Activated naive CD4-positive, alpha-beta T cell treated with anti-CD3 and anti-CD28 coated beads, Interleukin-2, amount 10 ng/mL, durations not matched to agents 7 days and 5 days (primary cell): ENCODE measurements at regions not wholly inside any gene's neighbourhood (a gene's known extent, or its start where the extent isn't known, plus 50 kb on each side); places are given as distances from the start of the nearest gene placed in this dataset.
"Not testable (repeated sequence)": the region's sequence is repeated elsewhere in the genome, so short reads cannot be mapped to it uniquely, and the experiment has no call there.

ENCODE experiments used
- CTCF ChIA-PET: fragments of 350-600 bp; sonication (Branson Sonifier 250); formaldehyde crosslinking; loops from one replicate; lab custom pipeline; 2021; ENCODE audit warnings: antibody characterized with exemption; lab: Charles Lee
- DNase-seq: peaks from one replicate; pipeline ENCODE4 v3.0.0-alpha.2; 2020
- H3K27ac Mint-ChIP-seq: one replicate; pipeline ENCODE4 v1.8.0; 2021; ENCODE audit warnings: mild to moderate bottlenecking, moderate library complexity, mixed read lengths
- H3K27me3 Mint-ChIP-seq: one replicate; pipeline ENCODE4 v1.8.0; 2021; ENCODE audit warnings: mild to moderate bottlenecking, mixed read lengths
- H3K36me3 Mint-ChIP-seq: one replicate; pipeline ENCODE4 v1.8.0; 2021; ENCODE audit warnings: mixed read lengths
- H3K4me1 Mint-ChIP-seq: one replicate; pipeline ENCODE4 v1.8.0; 2021; ENCODE audit warnings: mixed read lengths
- H3K4me3 Mint-ChIP-seq: one replicate; pipeline ENCODE4 v1.8.0; 2021; ENCODE audit warnings: mild to moderate bottlenecking, moderate library complexity, mixed read lengths
- H3K9me3 Mint-ChIP-seq: one replicate; pipeline ENCODE4 v1.8.0; 2021; ENCODE audit warnings: mixed read lengths

- Mint-ChIP-seq H3K9me3 (no peaks in the 10 kb centered on the region), H3K36me3 (no peaks in the 10 kb centered on the region), H3K27ac (no peak overlapping the region), H3K4me1 (no peaks in the 10 kb centered on the region), H3K27me3 (peaks cover 22% of the 10 kb centered on the region), H3K4me3 (no peak overlapping the region)
- no peak for DNase-seq
- CTCF ChIA-PET: no interaction called here
Observed at GRCh38 chrX:37904833-37905232, 57.5 kb upstream of the DYNLT3 start.

DNA sequence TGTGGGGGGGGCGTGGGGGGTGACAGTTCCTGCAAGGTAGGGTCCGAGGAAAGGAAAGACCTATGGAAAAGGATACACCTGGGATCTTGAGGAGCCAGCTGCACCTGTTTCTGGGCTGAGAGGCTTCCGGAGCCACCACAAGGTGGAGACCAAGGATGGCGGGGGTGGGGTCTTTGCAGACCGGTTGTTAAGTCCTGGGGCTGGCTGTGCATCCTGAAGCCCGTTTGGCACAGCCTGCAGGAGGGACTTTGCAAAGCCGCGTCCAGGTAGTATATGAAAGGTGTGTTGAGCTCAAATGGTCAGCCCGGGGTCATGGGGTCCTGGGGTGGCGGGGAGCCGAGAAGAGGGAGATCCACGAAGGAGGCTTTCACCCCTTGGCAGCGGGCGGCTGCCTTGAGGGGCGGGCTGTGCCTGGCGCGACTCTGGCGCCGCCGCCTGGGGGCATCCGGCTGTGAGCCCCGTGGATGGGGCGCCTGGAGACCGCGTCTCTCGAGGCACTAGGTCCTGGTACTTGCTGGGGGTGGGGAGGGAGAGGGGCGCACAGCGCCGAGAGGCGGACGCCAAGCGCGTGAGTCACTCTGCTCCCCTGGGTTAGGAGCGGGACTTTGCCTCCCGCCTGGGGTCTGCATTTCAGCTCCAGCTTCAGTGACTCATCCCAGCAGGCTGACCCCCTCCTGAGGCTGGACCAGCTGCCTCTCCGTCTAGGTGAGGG, 58.2 kb upstream of the DYNLT3 start:
- Mint-ChIP-seq H3K4me3 (no peak overlapping the region), H3K27ac (no peak overlapping the region), H3K9me3 (no peaks in the 10 kb centered on the region), H3K27me3 (peaks cover 22% of the 10 kb centered on the region), H3K36me3 (no peaks in the 10 kb centered on the region), H3K4me1 (no peaks in the 10 kb centered on the region)
- peak; percentile 21 for DNase-seq
- CTCF ChIA-PET: no interaction called here

GRCh38 chrX:37906357-37906756, 59.0 kb upstream of the DYNLT3 start:
- H3K36me3 Mint-ChIP-seq: no peaks in the 10 kb centered on the region
- H3K27ac Mint-ChIP-seq: no peak overlapping the region
- H3K27me3 Mint-ChIP-seq: peaks cover 22% of the 10 kb centered on the region
- no peaks in the 10 kb centered on the region for H3K4me1 Mint-ChIP-seq
- CTCF ChIA-PET: no interaction called here
- DNase-seq: no peak
- H3K4me3 Mint-ChIP-seq: no peak overlapping the region
- H3K9me3 Mint-ChIP-seq: no peaks in the 10 kb centered on the region

- H3K36me3 Mint-ChIP-seq: no peaks in the 10 kb centered on the region
- no peaks in the 10 kb centered on the region for H3K9me3 Mint-ChIP-seq
- H3K4me3 Mint-ChIP-seq: no peak overlapping the region
- CTCF ChIA-PET: no interaction called here
- H3K27ac Mint-ChIP-seq: no peak overlapping the region
- H3K27me3 Mint-ChIP-seq: peaks cover 14% of the 10 kb centered on the region
- DNase-seq: no peak
- H3K4me1 Mint-ChIP-seq: no peaks in the 10 kb centered on the region
Observed at GRCh38 chrX:37910186-37910585, 62.8 kb upstream of the DYNLT3 start.

- no peaks in the 10 kb centered on the region for H3K9me3 Mint-ChIP-seq
- CTCF ChIA-PET: no interaction called here
- DNase-seq: no peak
- H3K36me3 Mint-ChIP-seq: no peaks in the 10 kb centered on the region
- H3K27ac Mint-ChIP-seq: no peak overlapping the region
- no peaks in the 10 kb centered on the region for H3K27me3 Mint-ChIP-seq
- H3K4me3 Mint-ChIP-seq: no peak overlapping the region
- no peaks in the 10 kb centered on the region for H3K4me1 Mint-ChIP-seq
Observed at GRCh38 chrX:37912304-37912703, 64.9 kb upstream of the DYNLT3 start.

GRCh38 chrX:37912777-37913176, 65.4 kb upstream of the DYNLT3 start:
- no peaks in the 10 kb centered on the region for H3K4me1 Mint-ChIP-seq
- DNase-seq: no peak
- H3K27me3 Mint-ChIP-seq: no peaks in the 10 kb centered on the region
- CTCF ChIA-PET: no interaction called here
- H3K4me3 Mint-ChIP-seq: no peak overlapping the region
- H3K36me3 Mint-ChIP-seq: no peaks in the 10 kb centered on the region
- no peak overlapping the region for H3K27ac Mint-ChIP-seq
- no peaks in the 10 kb centered on the region for H3K9me3 Mint-ChIP-seq

GRCh38 chrX:37918168-37918567, 70.8 kb upstream of the DYNLT3 start:
- Mint-ChIP-seq H3K36me3 (no peaks in the 10 kb centered on the region), H3K9me3 (no peaks in the 10 kb centered on the region), H3K27me3 (no peaks in the 10 kb centered on the region), H3K4me3 (no peak overlapping the region), H3K4me1 (no peaks in the 10 kb centered on the region), H3K27ac (no peak overlapping the region)
- no peak for DNase-seq
- CTCF ChIA-PET: no interaction called here

DNA sequence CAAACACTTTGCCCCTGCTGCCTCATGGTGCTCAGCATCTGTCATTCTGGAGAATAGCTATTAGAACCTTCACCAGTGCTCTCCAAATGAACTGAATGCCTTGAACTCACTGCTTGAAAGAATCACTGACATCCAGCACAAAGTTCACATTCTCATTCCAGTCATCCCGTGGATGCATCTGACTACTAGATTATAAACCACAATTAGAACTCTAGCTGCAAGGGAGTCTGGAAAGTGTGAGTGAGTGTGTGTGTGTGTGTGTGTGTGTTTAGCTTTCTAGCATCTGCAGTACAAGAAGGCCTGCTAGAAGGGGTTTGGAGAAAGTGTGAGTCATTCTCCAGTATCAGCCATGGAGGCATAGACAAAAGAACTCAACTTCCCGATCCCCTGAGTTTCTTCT, 71.3 kb upstream of the DYNLT3 start:
- H3K27me3 Mint-ChIP-seq: no peaks in the 10 kb centered on the region
- no peak for DNase-seq
- no peak overlapping the region for H3K4me3 Mint-ChIP-seq
- CTCF ChIA-PET: no interaction called here
- no peaks in the 10 kb centered on the region for H3K9me3 Mint-ChIP-seq
- no peaks in the 10 kb centered on the region for H3K36me3 Mint-ChIP-seq
- H3K27ac Mint-ChIP-seq: no peak overlapping the region
- no peaks in the 10 kb centered on the region for H3K4me1 Mint-ChIP-seq

DNA sequence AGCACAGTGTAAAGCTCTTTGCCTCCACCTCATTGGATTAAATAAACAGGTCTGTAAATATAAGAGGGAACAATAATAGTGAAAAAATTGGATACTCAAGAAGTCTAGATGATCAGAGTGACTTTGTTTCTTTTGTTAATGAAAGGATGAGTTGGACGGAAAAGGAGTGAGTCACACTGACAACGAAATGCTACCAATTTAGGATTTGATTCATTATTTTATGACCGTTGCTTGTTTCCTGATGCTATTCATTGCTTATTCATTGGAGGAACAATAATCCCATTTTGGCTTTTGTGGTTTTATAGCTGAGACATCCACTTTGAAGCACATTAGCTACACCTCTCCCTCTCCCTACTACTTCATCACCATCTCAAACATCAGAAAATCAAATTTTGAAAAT, 74.4 kb upstream of the DYNLT3 start:
- no peak for DNase-seq
- Mint-ChIP-seq H3K4me1 (no peaks in the 10 kb centered on the region), H3K4me3 (no peak overlapping the region), H3K36me3 (no peaks in the 10 kb centered on the region), H3K27me3 (no peaks in the 10 kb centered on the region), H3K9me3 (no peaks in the 10 kb centered on the region), H3K27ac (no peak overlapping the region)
- CTCF ChIA-PET: no interaction called here

GRCh38 chrX:37922928-37923327, 75.6 kb upstream of the DYNLT3 start:
- CTCF ChIA-PET: no interaction called here
- Mint-ChIP-seq H3K27ac (no peak overlapping the region), H3K9me3 (no peaks in the 10 kb centered on the region), H3K36me3 (no peaks in the 10 kb centered on the region), H3K27me3 (no peaks in the 10 kb centered on the region), H3K4me1 (no peaks in the 10 kb centered on the region), H3K4me3 (no peak overlapping the region)
- DNase-seq: no peak

DNA sequence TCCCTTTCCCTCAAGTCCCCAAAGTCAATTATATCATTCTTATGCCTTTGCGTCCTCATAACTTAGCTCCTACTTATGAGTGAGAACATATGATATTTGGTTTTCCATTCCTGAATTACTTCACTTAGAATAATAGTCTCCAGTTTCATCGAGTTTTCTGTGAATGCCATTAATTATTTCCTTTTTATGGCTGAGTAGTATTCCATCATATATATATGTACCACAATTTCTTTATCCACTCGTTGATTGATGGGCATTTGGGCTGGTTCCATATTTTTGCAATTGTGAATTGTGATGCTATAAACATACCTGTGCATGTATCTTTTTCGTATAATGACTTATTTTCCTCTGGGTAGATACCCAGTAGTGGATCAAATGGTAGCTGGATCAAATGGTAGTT, 78.4 kb upstream of the DYNLT3 start:
- not testable (repeated sequence) for H3K27ac Mint-ChIP-seq, H3K4me3 Mint-ChIP-seq, H3K9me3 Mint-ChIP-seq, H3K27me3 Mint-ChIP-seq, H3K36me3 Mint-ChIP-seq, DNase-seq, H3K4me1 Mint-ChIP-seq
- CTCF ChIA-PET: interaction anchor here (2.5 kb wide), 1 partner anchor 241 kb away, joined by 14 read pairs; no protein-coding TSS in a partner anchor

GRCh38 chrX:37926700-37927099, 79.3 kb upstream of the DYNLT3 start:
- Mint-ChIP-seq H3K9me3 (no peaks in the 10 kb centered on the region), H3K27ac (no peak overlapping the region), H3K4me3 (no peak overlapping the region), H3K4me1 (no peaks in the 10 kb centered on the region), H3K27me3 (no peaks in the 10 kb centered on the region), H3K36me3 (no peaks in the 10 kb centered on the region)
- CTCF ChIA-PET: interaction anchor here (0.9 to 2.5 kb wide), 3 partner anchors 41 to 249 kb away, joined by 3 to 14 read pairs (median 4); no protein-coding TSS in a partner anchor
- DNase-seq: no peak

DNA sequence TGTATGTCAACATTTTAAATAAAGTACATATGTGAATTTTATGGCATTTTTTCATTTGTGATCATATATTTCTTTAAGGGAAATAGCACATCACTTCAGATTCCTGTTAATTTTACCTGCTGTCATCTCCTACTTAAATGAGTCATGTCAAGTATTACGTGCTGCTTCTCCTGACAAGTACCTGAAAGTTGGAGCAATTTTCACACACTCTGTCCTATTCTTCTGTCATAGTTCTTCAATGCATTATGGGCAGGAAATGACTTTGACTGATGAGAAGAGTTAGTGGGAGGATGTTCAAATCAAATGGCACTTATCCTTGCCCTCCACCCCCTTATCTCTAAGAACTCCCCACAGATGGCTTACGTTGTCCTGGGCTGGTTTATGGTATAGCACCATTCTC, 64.2 kb upstream of the SYTL5 start:
- H3K36me3 Mint-ChIP-seq: no peaks in the 10 kb centered on the region
- no peaks in the 10 kb centered on the region for H3K9me3 Mint-ChIP-seq
- H3K4me1 Mint-ChIP-seq: no peaks in the 10 kb centered on the region
- no peak overlapping the region for H3K27ac Mint-ChIP-seq
- no peak overlapping the region for H3K4me3 Mint-ChIP-seq
- CTCF ChIA-PET: interaction anchor here (1.0 kb wide), 1 partner anchor 53 kb away, joined by 3 read pairs; no protein-coding TSS in a partner anchor
- DNase-seq: no peak
- peaks cover 4% of the 10 kb centered on the region for H3K27me3 Mint-ChIP-seq

- CTCF ChIA-PET: no interaction called here
- no peaks in the 10 kb centered on the region for H3K9me3 Mint-ChIP-seq
- H3K4me1 Mint-ChIP-seq: no peaks in the 10 kb centered on the region
- H3K4me3 Mint-ChIP-seq: no peak overlapping the region
- H3K27me3 Mint-ChIP-seq: peaks cover 4% of the 10 kb centered on the region
- H3K36me3 Mint-ChIP-seq: no peaks in the 10 kb centered on the region
- H3K27ac Mint-ChIP-seq: no peak overlapping the region
- no peak for DNase-seq
Observed at GRCh38 chrX:37943554-37944344, 62.6 kb upstream of the SYTL5 start.

DNA sequence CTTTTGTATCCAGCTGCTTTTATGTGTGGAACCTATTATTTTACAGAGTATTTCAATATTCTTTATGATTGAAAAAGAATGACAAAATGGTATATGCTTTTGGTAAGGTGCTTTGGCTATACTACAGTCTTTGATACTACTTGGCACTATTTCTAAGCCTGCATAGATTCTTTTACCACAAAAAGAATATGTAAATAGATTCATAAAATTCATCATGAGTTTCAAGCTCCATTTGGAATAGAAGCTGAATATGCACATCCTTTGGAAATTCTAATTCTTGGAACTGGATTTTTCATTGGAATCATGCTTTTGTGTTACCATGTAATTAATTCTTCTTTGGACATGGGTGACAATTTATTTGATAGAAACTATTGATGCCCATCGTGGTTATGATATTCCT, 60.2 kb upstream of the SYTL5 start:
- CTCF ChIA-PET: no interaction called here
- Mint-ChIP-seq H3K27ac (no peak overlapping the region), H3K4me3 (no peak overlapping the region)

More for the DNA sequence above, 60.2 kb upstream of the SYTL5 start:
- Mint-ChIP-seq H3K4me1 (no peaks in the 10 kb centered on the region), H3K27me3 (peaks cover 4% of the 10 kb centered on the region), H3K9me3 (no peaks in the 10 kb centered on the region), H3K36me3 (no peaks in the 10 kb centered on the region)
- DNase-seq: no peak
